GM23338 (cell line): ENCODE measurements at regions not wholly inside any gene's neighbourhood (a gene's known extent, or its start where the extent isn't known, plus 50 kb on each side); places are given as distances from the start of the nearest gene placed in this dataset.
A peak's percentile ranks its signal among the peaks of the same experiment; 100 is the strongest.

ENCODE experiments used
- ATAC-seq: fragments of 200-7000 bp; cut with Tn5 transposase; 3 replicates; pipeline ENCODE4 v1.9.1; 2020
- DNase-seq: peaks from one replicate; pipeline ENCODE4 v3.0.0-alpha.2; 2015; ENCODE audit warnings: low spot score
- H2AFZ ChIP-seq: fragments of 200-600 bp; sonication (generic); 2 replicates; pipeline ENCODE4 v1.8.0; 2016; ENCODE audit warnings: antibody characterized with exemption, mild to moderate bottlenecking, moderate library complexity
- H3F3A ChIP-seq: fragments of 200-600 bp; sonication (generic); replicated peaks from 2 replicates; pipeline ENCODE4 v1.8.0; 2017; ENCODE audit warnings: antibody characterized with exemption, mixed run types, low read depth
- H3K27ac ChIP-seq: fragments of 200-600 bp; sonication (generic); 2 replicates; pipeline ENCODE4 v1.6.1; 2016; ENCODE audit warnings: low read depth
- H3K27me3 ChIP-seq: fragments of 200-600 bp; sonication (generic); 2 replicates; pipeline ENCODE4 v1.8.0; 2016; ENCODE audit warnings: mild to moderate bottlenecking, mixed run types, moderate library complexity; ENCODE audit not compliant: insufficient read depth
- H3K36me3 ChIP-seq: fragments of 200-600 bp; sonication (generic); 2 replicates; pipeline ENCODE4 v1.8.0; 2016; ENCODE audit warnings: mild to moderate bottlenecking; ENCODE audit not compliant: insufficient read depth
- H3K4me1 ChIP-seq: fragments of 200-600 bp; sonication (generic); 2 replicates; pipeline ENCODE4 v1.8.0; 2016; ENCODE audit warnings: mild to moderate bottlenecking, moderate library complexity; ENCODE audit not compliant: insufficient read depth
- H3K4me2 ChIP-seq: fragments of 200-600 bp; sonication (generic); 2 replicates; pipeline ENCODE4 v1.7.1; 2017; ENCODE audit warnings: mixed run types
- H3K4me3 ChIP-seq: fragments of 200-600 bp; sonication (generic); 2 replicates; pipeline ENCODE4 v1.6.1; 2016; ENCODE audit warnings: mixed run types
- H3K79me2 ChIP-seq: fragments of 200-600 bp; sonication (generic); replicated peaks from 2 replicates; pipeline ENCODE4 v1.8.0; 2017; ENCODE audit warnings: mild to moderate bottlenecking; ENCODE audit not compliant: insufficient read depth
- H3K9me2 ChIP-seq: fragments of 200-600 bp; sonication (generic); 2 replicates; pipeline ENCODE4 v1.8.0; 2017; ENCODE audit not compliant: insufficient read depth
- H4K20me1 ChIP-seq: fragments of 200-600 bp; sonication (generic); replicated peaks from 2 replicates; pipeline ENCODE4 v1.8.0; 2017; ENCODE audit warnings: mild to moderate bottlenecking; ENCODE audit not compliant: insufficient read depth
- H3K27ac Mint-ChIP-seq: 2 replicates; pipeline ENCODE4 v1.8.0; 2020; ENCODE audit warnings: inconsistent platforms, mild to moderate bottlenecking, moderate library complexity, mixed read lengths
- H3K27me3 Mint-ChIP-seq: 3 replicates; pipeline ENCODE4 v1.8.0; 2022; ENCODE audit warnings: low read depth, mild to moderate bottlenecking, moderate library complexity, mixed read lengths, inconsistent platforms; ENCODE audit not compliant: insufficient read depth, poor library complexity
- H3K36me3 Mint-ChIP-seq: 3 replicates; pipeline ENCODE4 v1.8.0; 2021; ENCODE audit warnings: low read depth, mild to moderate bottlenecking, inconsistent platforms, moderate library complexity, mixed read lengths
- H3K4me1 Mint-ChIP-seq: 3 replicates; pipeline ENCODE4 v1.8.0; 2020; ENCODE audit warnings: mild to moderate bottlenecking, inconsistent platforms, mixed read lengths
- H3K4me3 Mint-ChIP-seq: 3 replicates; pipeline ENCODE4 v1.8.0; 2021; ENCODE audit warnings: moderate library complexity, mild to moderate bottlenecking, inconsistent platforms, mixed read lengths
- H3K9me3 Mint-ChIP-seq: 3 replicates; pipeline ENCODE4 v1.8.0; 2020; ENCODE audit warnings: moderate library complexity, mild to moderate bottlenecking, inconsistent platforms, mixed read lengths
- CTCF ChIP-seq, 2 experiments: fragments of 200-600 bp in 1 of 2; sonication (generic) in 1 of 2; conservative IDR thresholded peaks; 2 replicates each; pipeline versions ENCODE4 v1.5.1 to v1.6.1; 2016 to 2017; ENCODE audit warnings: antibody characterized with exemption in 2 of 2, low read depth in 2 of 2, mild to moderate bottlenecking in 2 of 2, moderate library complexity in 1 of 2
- ETS1 ChIP-seq: IDR thresholded peaks from 2 replicates; pipeline ENCODE4 v1.6.1; 2016; ENCODE audit warnings: antibody characterized with exemption
- EZH2 ChIP-seq: fragments of 200-600 bp; sonication (generic); IDR thresholded peaks from one replicate; pipeline ENCODE4 v1.8.0; 2017; ENCODE audit warnings: antibody characterized with exemption, mild to moderate bottlenecking, low read depth; ENCODE audit not compliant: unreplicated experiment
- EZH2phosphoT487 ChIP-seq: fragments of 200-600 bp; sonication (generic); IDR thresholded peaks from one replicate; pipeline ENCODE4 v1.8.1; 2018; ENCODE audit warnings: antibody characterized with exemption; ENCODE audit not compliant: unreplicated experiment
- JUNB ChIP-seq: IDR thresholded peaks from one replicate; pipeline ENCODE4 v1.6.1; 2016; ENCODE audit warnings: antibody characterized with exemption; ENCODE audit not compliant: unreplicated experiment
- NANOG ChIP-seq: IDR thresholded peaks from 2 replicates; pipeline ENCODE4 v1.6.1; 2016; ENCODE audit warnings: antibody characterized with exemption, borderline replicate concordance
- POLR2AphosphoS5 ChIP-seq: IDR thresholded peaks from 2 replicates; pipeline ENCODE4 v1.6.1; 2016; ENCODE audit warnings: antibody characterized with exemption, low read depth
- STAT1 ChIP-seq: IDR thresholded peaks from one replicate; pipeline ENCODE4 v1.6.1; 2016; ENCODE audit warnings: antibody characterized with exemption; ENCODE audit not compliant: unreplicated experiment
- TF ChIP-seq, protein P1 (sequence below): IDR thresholded peaks from one replicate; pipeline ENCODE4 v1.6.1; 2018; ENCODE audit warnings: antibody characterized with exemption; ENCODE audit not compliant: unreplicated experiment

DNA sequence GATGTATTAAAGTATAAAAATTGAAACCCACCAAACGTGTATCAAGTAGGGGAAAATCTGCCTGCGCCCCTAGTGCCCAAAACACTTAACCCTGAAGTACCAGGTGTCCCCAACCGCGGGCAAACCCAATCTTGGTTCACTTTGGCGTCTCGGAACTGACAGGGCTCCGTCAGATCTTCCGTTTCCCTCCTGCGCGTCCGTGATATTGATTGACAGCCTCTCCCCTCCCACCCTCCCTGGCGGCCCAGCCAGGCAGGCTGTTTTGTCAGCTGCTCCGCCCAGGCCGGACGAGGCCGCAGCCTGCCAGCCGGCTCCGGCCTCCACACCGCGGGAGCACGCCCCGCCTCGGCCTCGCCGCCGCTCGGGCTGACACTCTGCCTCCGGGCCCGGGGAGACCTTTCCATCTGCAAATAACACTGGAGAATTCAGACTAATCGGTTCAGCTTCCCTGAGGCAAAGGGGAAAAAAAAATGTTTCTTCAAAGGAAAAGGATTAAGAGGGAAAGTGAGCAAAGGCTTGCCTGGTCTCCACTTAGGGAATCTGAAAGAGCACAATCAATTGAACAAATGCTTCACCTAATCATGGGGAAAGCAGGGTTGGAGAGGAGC, 234.9 kb upstream of the MCHR2 start:
- Histone ChIP-seq H3K4me3 (peak overlapping the region; percentile 52), H3K79me2 (no peaks in the 10 kb centered on the region), H3K27me3 (no peaks in the 10 kb centered on the region), H3K4me2 (peak overlapping the region; percentile 80), H4K20me1 (no peaks in the 10 kb centered on the region), H3K4me1 (peaks cover 13% of the 10 kb centered on the region), H3K9me2 (no peaks in the 10 kb centered on the region), H2AFZ (peak overlapping the region; percentile 98), H3K27ac (0 out of 2 replicates have a peak overlapping the region, but pooled peaks have one; percentile 10), H3K36me3 (peaks cover 3% of the 10 kb centered on the region; the same call in 1 of the 2 replicates), H3F3A (no peaks in the 10 kb centered on the region)
- ATAC-seq (peak; percentile 99), DNase-seq (peak; percentile 86)
- H3K9me3 Mint-ChIP-seq = no peaks in the 10 kb centered on the region; the same call in 2 of the 3 replicates
- peaks cover 35% of the 10 kb centered on the region for H3K4me1 Mint-ChIP-seq
- H3K4me3 Mint-ChIP-seq = peak overlapping the region; percentile 70
- TF ChIP-seq CTCF (conservative IDR thresholded peaks at IDR 0.05; ENCODE audit: low read depth in 2 of 2) (peak in 1 of 2 experiments; percentile 16; a peak in 2 of 4 replicates), EZH2phosphoT487 (no peak), POLR2AphosphoS5 (0 out of 2 replicates have a peak, but pooled peaks have one; percentile 41), ETS1 (no peak), NANOG (no peak), STAT1 (no peak), JUNB (no peak), EZH2 (no peak)
- TF ChIP-seq, protein P1, sequence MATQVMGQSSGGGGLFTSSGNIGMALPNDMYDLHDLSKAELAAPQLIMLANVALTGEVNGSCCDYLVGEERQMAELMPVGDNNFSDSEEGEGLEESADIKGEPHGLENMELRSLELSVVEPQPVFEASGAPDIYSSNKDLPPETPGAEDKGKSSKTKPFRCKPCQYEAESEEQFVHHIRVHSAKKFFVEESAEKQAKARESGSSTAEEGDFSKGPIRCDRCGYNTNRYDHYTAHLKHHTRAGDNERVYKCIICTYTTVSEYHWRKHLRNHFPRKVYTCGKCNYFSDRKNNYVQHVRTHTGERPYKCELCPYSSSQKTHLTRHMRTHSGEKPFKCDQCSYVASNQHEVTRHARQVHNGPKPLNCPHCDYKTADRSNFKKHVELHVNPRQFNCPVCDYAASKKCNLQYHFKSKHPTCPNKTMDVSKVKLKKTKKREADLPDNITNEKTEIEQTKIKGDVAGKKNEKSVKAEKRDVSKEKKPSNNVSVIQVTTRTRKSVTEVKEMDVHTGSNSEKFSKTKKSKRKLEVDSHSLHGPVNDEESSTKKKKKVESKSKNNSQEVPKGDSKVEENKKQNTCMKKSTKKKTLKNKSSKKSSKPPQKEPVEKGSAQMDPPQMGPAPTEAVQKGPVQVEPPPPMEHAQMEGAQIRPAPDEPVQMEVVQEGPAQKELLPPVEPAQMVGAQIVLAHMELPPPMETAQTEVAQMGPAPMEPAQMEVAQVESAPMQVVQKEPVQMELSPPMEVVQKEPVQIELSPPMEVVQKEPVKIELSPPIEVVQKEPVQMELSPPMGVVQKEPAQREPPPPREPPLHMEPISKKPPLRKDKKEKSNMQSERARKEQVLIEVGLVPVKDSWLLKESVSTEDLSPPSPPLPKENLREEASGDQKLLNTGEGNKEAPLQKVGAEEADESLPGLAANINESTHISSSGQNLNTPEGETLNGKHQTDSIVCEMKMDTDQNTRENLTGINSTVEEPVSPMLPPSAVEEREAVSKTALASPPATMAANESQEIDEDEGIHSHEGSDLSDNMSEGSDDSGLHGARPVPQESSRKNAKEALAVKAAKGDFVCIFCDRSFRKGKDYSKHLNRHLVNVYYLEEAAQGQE = no peak
- peaks cover 2% of the 10 kb centered on the region for H3K27me3 Mint-ChIP-seq
- peak overlapping the region; percentile 43; the same call in 1 of the 2 replicates for H3K27ac Mint-ChIP-seq
- H3K36me3 Mint-ChIP-seq = no peaks in the 10 kb centered on the region
